Upper lobe of left lung (tissue), 4 donors: ENCODE measurements at regions not wholly inside any gene's neighbourhood (a gene's known extent, or its start where the extent isn't known, plus 50 kb on each side); places are given as distances from the start of the nearest gene placed in this dataset.

Experiments used
- POLR2A ChIP-seq, 4 donors: fragments of 450-650 bp; IDR thresholded peaks; one replicate each; pipeline ENCODE4 v1.5.1; 2016 to 2017; ENCODE audit warnings: antibody characterized with exemption in 4 of 4, mild to moderate bottlenecking in 2 of 4
- POLR2AphosphoS5 ChIP-seq, 2 donors: sonication (generic); formaldehyde crosslinking; IDR thresholded peaks; one replicate each; pipeline ENCODE4 v1.5.1; 2017; ENCODE audit warnings: antibody characterized with exemption in 2 of 2
- TF ChIP-seq, protein P1 (sequence below), 6 experiments: fragments of 450-650 bp in 4 of 6; fragments of 200-600 bp in 2 of 6; sonication (generic) in 2 of 6; IDR thresholded peaks; one replicate each; pipeline ENCODE4 v1.5.1; 2016 to 2019; ENCODE audit warnings: antibody characterized with exemption in 6 of 6

DNA sequence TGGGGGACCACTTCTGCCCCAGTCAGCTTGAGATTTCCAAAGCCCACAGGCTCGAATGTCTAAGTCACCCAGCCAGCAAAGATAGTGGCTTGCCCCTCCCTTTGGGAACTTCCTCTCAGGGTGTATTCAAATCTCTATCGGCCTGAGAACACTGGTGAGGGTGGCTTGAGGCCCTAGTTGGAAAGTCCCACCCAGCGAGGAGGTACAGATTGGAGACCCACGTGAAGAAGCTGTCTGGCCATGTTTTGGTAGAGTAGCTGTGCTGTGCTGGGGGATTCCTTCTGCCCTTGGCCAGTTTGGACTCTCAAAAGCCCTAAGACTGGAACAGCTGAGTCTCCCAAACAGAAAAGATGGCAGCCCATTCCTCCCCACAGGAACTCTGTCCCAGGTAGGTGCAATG is 172.7 kb upstream of the RIOK2 start:
- TF ChIP-seq, protein P1, sequence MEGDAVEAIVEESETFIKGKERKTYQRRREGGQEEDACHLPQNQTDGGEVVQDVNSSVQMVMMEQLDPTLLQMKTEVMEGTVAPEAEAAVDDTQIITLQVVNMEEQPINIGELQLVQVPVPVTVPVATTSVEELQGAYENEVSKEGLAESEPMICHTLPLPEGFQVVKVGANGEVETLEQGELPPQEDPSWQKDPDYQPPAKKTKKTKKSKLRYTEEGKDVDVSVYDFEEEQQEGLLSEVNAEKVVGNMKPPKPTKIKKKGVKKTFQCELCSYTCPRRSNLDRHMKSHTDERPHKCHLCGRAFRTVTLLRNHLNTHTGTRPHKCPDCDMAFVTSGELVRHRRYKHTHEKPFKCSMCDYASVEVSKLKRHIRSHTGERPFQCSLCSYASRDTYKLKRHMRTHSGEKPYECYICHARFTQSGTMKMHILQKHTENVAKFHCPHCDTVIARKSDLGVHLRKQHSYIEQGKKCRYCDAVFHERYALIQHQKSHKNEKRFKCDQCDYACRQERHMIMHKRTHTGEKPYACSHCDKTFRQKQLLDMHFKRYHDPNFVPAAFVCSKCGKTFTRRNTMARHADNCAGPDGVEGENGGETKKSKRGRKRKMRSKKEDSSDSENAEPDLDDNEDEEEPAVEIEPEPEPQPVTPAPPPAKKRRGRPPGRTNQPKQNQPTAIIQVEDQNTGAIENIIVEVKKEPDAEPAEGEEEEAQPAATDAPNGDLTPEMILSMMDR (IDR thresholded peaks at IDR 0.05), result no peak
- TF ChIP-seq POLR2AphosphoS5 (IDR thresholded peaks at IDR 0.05), result no peak
- no peak for TF ChIP-seq POLR2A (IDR thresholded peaks at IDR 0.05)
